K562 (cell line): ENCODE measurements at regions not wholly inside any gene's neighbourhood (a gene's known extent, or its start where the extent isn't known, plus 50 kb on each side); places are given as distances from the start of the nearest gene placed in this dataset.

Experiments used
- CTCF ChIP-seq, 3 experiments: IDR thresholded peaks in 2 of 3; conservative IDR thresholded peaks in 1 of 3; 2 replicates each; pipeline ENCODE4 v1.5.1; 2011 to 2012; ENCODE audit warnings: low read length in 3 of 3, mild to moderate bottlenecking in 3 of 3, control low read depth in 2 of 3, improper control_type of control experiment in 1 of 3, inconsistent platforms in 1 of 3, low read depth in 1 of 3, mixed read lengths in 1 of 3, moderate library complexity in 1 of 3; ENCODE audit not compliant: insufficient read depth in 2 of 3
- MNT ChIP-seq, 2 experiments: fragments of 450-650 bp; conservative IDR thresholded peaks; 2 replicates each; pipeline ENCODE4 v1.6.1; 2017; ENCODE audit warnings: mild to moderate bottlenecking in 2 of 2, moderate library complexity in 2 of 2
- NFXL1 ChIP-seq: fragments of 450-650 bp; formaldehyde crosslinking; IDR thresholded peaks from 2 replicates; pipeline ENCODE4 v1.4.0; 2021; ENCODE audit warnings: mild to moderate bottlenecking
- XRCC5 ChIP-seq: fragments of 200-400 bp; formaldehyde crosslinking; IDR thresholded peaks from 2 replicates; pipeline ENCODE4 v1.6.1; 2017; ENCODE audit warnings: low read depth, mild to moderate bottlenecking, low read length
- YY1 ChIP-seq, 3 experiments: IDR thresholded peaks; 2 replicates each; pipeline ENCODE4 v1.6.1; 2011; ENCODE audit warnings: low read length in 2 of 3, mild to moderate bottlenecking in 2 of 3, moderate library complexity in 2 of 3, borderline replicate concordance in 1 of 3, control low read depth in 1 of 3, low read depth in 1 of 3; ENCODE audit not compliant: insufficient read depth in 3 of 3, insufficient replicate concordance in 2 of 3, control insufficient read depth in 1 of 3, insufficient read length in 1 of 3; ENCODE audit errors: extremely low read depth in 1 of 3
- ZBTB17 ChIP-seq: fragments of 450-650 bp; formaldehyde crosslinking; IDR thresholded peaks from 2 replicates; pipeline ENCODE4 v1.4.0; 2020; ENCODE audit warnings: mild to moderate bottlenecking
- TF ChIP-seq, protein P1 (sequence below): IDR thresholded peaks from 3 replicates; pipeline ENCODE4 v1.6.1; 2011; ENCODE audit warnings: borderline replicate concordance, mild to moderate bottlenecking, moderate library complexity; ENCODE audit not compliant: insufficient read length; ENCODE audit errors: extremely low read depth
- TF ChIP-seq, protein P2 (sequence below): fragments of 250-450 bp; sonication (Bioruptor Pico); IDR thresholded peaks from 2 replicates; pipeline ENCODE4 v1.5.0; 2021; ENCODE audit warnings: mild to moderate bottlenecking, borderline replicate concordance

- TF ChIP-seq NFXL1 (CRISPR knock-in tag) (no peak), ZBTB17 (CRISPR knock-in tag) (no peak), MNT (conservative IDR thresholded peaks at IDR 0.05) (no peak), CTCF (IDR thresholded peaks at IDR 0.05 in 2 of 3, conservative IDR thresholded peaks at IDR 0.05 in 1 of 3; ENCODE audit: insufficient read depth in 2 of 3, low read depth in 1 of 3, low read length in 3 of 3) (no peak), XRCC5 (no peak), YY1 (IDR thresholded peaks at IDR 0.05; ENCODE audit: borderline replicate concordance in 1 of 3, control insufficient read depth in 1 of 3, extremely low read depth in 1 of 3, insufficient read depth in 3 of 3, insufficient read length in 1 of 3, insufficient replicate concordance in 2 of 3, low read depth in 1 of 3, low read length in 2 of 3) (no peak)
- TF ChIP-seq, protein P1, sequence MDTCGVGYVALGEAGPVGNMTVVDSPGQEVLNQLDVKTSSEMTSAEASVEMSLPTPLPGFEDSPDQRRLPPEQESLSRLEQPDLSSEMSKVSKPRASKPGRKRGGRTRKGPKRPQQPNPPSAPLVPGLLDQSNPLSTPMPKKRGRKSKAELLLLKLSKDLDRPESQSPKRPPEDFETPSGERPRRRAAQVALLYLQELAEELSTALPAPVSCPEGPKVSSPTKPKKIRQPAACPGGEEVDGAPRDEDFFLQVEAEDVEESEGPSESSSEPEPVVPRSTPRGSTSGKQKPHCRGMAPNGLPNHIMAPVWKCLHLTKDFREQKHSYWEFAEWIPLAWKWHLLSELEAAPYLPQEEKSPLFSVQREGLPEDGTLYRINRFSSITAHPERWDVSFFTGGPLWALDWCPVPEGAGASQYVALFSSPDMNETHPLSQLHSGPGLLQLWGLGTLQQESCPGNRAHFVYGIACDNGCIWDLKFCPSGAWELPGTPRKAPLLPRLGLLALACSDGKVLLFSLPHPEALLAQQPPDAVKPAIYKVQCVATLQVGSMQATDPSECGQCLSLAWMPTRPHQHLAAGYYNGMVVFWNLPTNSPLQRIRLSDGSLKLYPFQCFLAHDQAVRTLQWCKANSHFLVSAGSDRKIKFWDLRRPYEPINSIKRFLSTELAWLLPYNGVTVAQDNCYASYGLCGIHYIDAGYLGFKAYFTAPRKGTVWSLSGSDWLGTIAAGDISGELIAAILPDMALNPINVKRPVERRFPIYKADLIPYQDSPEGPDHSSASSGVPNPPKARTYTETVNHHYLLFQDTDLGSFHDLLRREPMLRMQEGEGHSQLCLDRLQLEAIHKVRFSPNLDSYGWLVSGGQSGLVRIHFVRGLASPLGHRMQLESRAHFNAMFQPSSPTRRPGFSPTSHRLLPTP, result no peak
- TF ChIP-seq, protein P2, sequence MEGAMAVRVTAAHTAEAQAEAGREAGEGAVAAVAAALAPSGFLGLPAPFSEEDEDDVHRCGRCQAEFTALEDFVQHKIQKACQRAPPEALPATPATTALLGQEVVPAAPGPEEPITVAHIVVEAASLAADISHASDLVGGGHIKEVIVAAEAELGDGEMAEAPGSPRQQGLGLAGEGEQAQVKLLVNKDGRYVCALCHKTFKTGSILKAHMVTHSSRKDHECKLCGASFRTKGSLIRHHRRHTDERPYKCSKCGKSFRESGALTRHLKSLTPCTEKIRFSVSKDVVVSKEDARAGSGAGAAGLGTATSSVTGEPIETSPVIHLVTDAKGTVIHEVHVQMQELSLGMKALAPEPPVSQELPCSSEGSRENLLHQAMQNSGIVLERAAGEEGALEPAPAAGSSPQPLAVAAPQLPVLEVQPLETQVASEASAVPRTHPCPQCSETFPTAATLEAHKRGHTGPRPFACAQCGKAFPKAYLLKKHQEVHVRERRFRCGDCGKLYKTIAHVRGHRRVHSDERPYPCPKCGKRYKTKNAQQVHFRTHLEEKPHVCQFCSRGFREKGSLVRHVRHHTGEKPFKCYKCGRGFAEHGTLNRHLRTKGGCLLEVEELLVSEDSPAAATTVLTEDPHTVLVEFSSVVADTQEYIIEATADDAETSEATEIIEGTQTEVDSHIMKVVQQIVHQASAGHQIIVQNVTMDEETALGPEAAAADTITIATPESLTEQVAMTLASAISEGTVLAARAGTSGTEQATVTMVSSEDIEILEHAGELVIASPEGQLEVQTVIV (CRISPR knock-in tag), result no peak
Observed at GRCh38 chr4:63637270-63637669, 772.0 kb downstream of the TECRL start.
